ENCODE measurements at regions not wholly inside any gene's neighbourhood (a gene's known extent, or its start where the extent isn't known, plus 50 kb on each side); places are given as distances from the start of the nearest gene placed in this dataset.
"Not testable (repeated sequence)": the region's sequence is repeated elsewhere in the genome, so short reads cannot be mapped to it uniquely, and the experiment has no call there.

DNA sequence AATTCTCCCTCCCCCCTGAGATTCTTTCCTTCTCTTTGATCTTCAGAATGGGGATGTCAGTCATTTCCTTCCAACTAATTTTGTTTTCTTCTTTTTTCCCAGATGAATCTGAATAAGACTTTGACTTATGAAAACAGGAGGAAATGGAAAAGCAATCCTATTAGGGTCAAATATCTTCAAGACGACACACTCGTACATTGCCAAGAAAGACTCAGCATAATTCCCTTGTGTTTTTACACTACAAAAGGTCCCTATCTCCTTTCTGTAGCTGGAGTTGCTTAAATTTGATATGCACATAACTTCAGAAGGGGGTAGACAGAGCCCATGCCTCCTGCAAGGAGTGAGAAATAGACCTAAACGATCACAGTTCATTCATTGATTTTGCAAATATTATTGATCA lies 230.3 kb upstream of the RBBP8 start:
- WGBS, 4 donors = 67 to 68% (median 68%) methylated on average over 3 of the region's 3 CpGs
- TF ChIP-seq POLR2A (IDR thresholded peaks at IDR 0.05) = no peak
- TF ChIP-seq, protein P1, sequence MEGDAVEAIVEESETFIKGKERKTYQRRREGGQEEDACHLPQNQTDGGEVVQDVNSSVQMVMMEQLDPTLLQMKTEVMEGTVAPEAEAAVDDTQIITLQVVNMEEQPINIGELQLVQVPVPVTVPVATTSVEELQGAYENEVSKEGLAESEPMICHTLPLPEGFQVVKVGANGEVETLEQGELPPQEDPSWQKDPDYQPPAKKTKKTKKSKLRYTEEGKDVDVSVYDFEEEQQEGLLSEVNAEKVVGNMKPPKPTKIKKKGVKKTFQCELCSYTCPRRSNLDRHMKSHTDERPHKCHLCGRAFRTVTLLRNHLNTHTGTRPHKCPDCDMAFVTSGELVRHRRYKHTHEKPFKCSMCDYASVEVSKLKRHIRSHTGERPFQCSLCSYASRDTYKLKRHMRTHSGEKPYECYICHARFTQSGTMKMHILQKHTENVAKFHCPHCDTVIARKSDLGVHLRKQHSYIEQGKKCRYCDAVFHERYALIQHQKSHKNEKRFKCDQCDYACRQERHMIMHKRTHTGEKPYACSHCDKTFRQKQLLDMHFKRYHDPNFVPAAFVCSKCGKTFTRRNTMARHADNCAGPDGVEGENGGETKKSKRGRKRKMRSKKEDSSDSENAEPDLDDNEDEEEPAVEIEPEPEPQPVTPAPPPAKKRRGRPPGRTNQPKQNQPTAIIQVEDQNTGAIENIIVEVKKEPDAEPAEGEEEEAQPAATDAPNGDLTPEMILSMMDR (IDR thresholded peaks at IDR 0.05) = no peak
- intact Hi-C loops (cut with DNase I) = loop anchor here in 1 of 2 donors (10.0 kb wide), 1 partner anchor 528 kb away; no protein-coding TSS in a partner anchor

DNA sequence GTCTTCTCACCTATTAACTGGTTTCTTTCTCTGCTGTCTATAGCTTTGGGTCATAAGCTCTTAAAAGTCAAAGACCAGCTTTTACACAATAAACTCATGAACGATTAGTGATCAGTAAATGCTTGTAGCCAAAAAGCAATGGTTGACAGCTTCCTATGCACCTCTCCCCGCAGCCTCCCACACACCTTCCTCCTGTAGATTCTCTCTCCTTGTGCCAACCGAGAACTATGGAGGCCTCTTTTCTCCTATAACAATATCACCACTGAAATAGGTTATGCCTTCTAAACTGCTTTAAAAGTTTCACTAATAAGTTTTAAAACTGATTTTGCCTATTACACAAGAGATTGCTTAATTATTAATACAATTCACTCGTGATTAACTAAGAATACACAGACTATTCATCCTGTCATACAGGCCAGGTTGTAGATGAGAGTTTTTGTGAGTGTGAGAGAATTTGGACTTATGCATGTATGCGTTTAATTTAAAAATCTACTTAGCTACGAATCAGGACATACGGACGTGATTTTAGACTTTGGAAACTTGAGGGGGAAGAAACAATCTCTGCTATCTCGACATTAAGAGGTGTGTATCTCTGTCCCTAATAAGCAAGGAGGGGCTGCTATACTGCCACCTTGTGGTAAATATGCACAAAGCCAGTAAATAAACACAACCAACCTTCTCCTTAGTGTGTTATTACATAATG lies 229.1 kb upstream of the RBBP8 start:
- 57 to 69% (median 61%) methylated on average over 9 of the region's 9 CpGs for WGBS, 4 donors
- Histone ChIP-seq H3K4me1 (replicated peaks in 1 of 2) (peaks cover 18 to 23% of the 10 kb centered on the region in 2 donors), H3K36me3 (replicated peaks in 1 of 2) (no peaks in the 10 kb centered on the region), H3K9me3 (replicated peaks in 1 of 3) (no peaks in the 10 kb centered on the region), H3K27me3 (no peaks in the 10 kb centered on the region), H3K4me3 (no peak overlapping the region), H3K27ac (peak overlapping the region in 1 of 5 donors; percentile 18)
- TF ChIP-seq, protein P1 (IDR thresholded peaks at IDR 0.05) = peak; percentile 78 to 87 (median 84)
- TF ChIP-seq POLR2A (IDR thresholded peaks at IDR 0.05) = no peak
- peak in 2 of 7 donors; percentile 44 to 47 for DNase-seq
- intact Hi-C loops (cut with DNase I) = loop anchor here in 1 of 2 donors (10.0 kb wide), 1 partner anchor 529 kb away; no protein-coding TSS in a partner anchor

More for the DNA sequence above, 230.3 kb upstream of the RBBP8 start:
- DNase-seq = no peak
- Histone ChIP-seq H3K36me3 (replicated peaks in 1 of 2) (no peaks in the 10 kb centered on the region), H3K27ac (no peak overlapping the region), H3K27me3 (no peaks in the 10 kb centered on the region), H3K4me1 (replicated peaks in 1 of 2) (peaks cover 17 to 22% of the 10 kb centered on the region in 2 donors), H3K4me3 (no peak overlapping the region), H3K9me3 (replicated peaks in 1 of 3) (no peaks in the 10 kb centered on the region)

DNA sequence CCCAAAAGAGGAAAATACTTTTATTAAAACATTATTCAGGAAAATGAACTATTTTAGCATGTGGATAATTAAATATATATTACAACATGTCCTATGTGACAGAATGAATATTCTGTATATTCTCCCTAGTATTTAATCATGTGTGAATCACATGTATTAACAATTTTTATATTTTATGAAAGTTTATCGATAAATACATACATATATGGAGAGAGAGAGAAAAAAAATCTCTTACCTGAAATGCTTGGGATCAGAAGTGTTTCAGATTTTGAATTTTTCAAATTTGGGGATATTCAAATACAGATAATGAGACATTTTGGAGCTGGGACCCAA lies 228.6 kb upstream of the RBBP8 start:
- Histone ChIP-seq H3K36me3 (replicated peaks in 1 of 2) (no peaks in the 10 kb centered on the region), H3K27ac (no peak overlapping the region), H3K4me3 (no peak overlapping the region), H3K9me3 (replicated peaks in 1 of 3) (no peaks in the 10 kb centered on the region), H3K27me3 (no peaks in the 10 kb centered on the region), H3K4me1 (replicated peaks in 1 of 2) (peaks cover 23 to 28% of the 10 kb centered on the region in 2 donors)
- intact Hi-C loops (cut with DNase I) = loop anchor here in 1 of 2 donors (10.0 kb wide), 1 partner anchor 530 kb away; no protein-coding TSS in a partner anchor
- TF ChIP-seq, protein P1 (IDR thresholded peaks at IDR 0.05) = no peak
- no peak for TF ChIP-seq POLR2A (IDR thresholded peaks at IDR 0.05)
- DNase-seq = no peak
- 96 to 100% (median 98%) methylated on average over 1 of the region's 1 CpG for WGBS, 4 donors

- peaks cover 29 to 34% of the 10 kb centered on the region in 2 donors for H3K4me1 ChIP-seq (replicated peaks in 1 of 2)
- no peak for TF ChIP-seq POLR2A (IDR thresholded peaks at IDR 0.05)
- TF ChIP-seq, protein P1 (IDR thresholded peaks at IDR 0.05) = no peak
- DNase-seq = no peak
- intact Hi-C loops (cut with DNase I) = loop anchor here in 1 of 2 donors (10.0 kb wide), 1 partner anchor 531 kb away; no protein-coding TSS in a partner anchor
- no peak overlapping the region for H3K27ac ChIP-seq
- H3K9me3 ChIP-seq (replicated peaks in 1 of 3) = no peaks in the 10 kb centered on the region
- H3K36me3 ChIP-seq (replicated peaks in 1 of 2) = no peaks in the 10 kb centered on the region
- no peak overlapping the region for H3K4me3 ChIP-seq
- no peaks in the 10 kb centered on the region for H3K27me3 ChIP-seq
- WGBS, 4 donors = 85 to 94% (median 89%) methylated on average over 1 of the region's 1 CpG
Observed at GRCh38 chr18:22705328-22705727, 227.8 kb upstream of the RBBP8 start.

DNA sequence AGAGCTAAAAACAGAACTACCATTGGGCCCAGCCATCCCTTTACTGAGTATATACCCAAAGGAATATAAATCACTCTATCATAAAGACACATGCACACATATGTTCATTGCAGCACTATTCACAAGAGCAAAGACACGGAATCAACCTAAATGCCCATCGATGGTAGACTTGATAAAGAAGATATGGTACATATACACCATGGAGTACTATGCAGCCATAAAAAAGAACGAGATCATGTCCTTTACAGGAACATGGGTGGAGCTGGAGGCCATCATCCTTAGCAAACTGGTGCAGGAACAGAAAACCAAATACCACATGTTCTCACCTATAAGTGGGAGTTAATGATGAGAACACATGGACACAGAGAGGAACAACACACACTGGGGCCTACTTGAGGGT lies 227.1 kb upstream of the RBBP8 start:
- not testable (repeated sequence) for H3K27ac ChIP-seq; H3K9me3 ChIP-seq (replicated peaks in 1 of 3); H3K36me3 ChIP-seq (replicated peaks in 1 of 2); DNase-seq; H3K4me3 ChIP-seq; H3K27me3 ChIP-seq
- intact Hi-C loops (cut with DNase I) = loop anchor here in 1 of 2 donors (10.0 kb wide), 1 partner anchor 531 kb away; no protein-coding TSS in a partner anchor
- peaks cover 32 to 34% of the 10 kb centered on the region in 2 donors for H3K4me1 ChIP-seq (replicated peaks in 1 of 2)
- 94 to 98% (median 95%) methylated on average over 3 of the region's 3 CpGs for WGBS, 4 donors

Measured in adrenal gland (tissue), 9 donors.